CD4-positive, alpha-beta T cell (primary cell): ENCODE measurements at regions not wholly inside any gene's neighbourhood (a gene's known extent, or its start where the extent isn't known, plus 50 kb on each side); places are given as distances from the start of the nearest gene placed in this dataset.

Experiments
- ATAC-seq: fragments of 200-7000 bp; cut with Tn5 transposase; one replicate; pipeline ENCODE4 v1.10.0; 2022; ENCODE audit warnings: mild to moderate bottlenecking; ENCODE audit not compliant: poor library complexity
- CTCF ChIA-PET: fragments of 350-600 bp; sonication (Branson Sonifier 250); formaldehyde crosslinking; loops from one replicate; lab custom pipeline; 2021; ENCODE audit warnings: antibody characterized with exemption, inconsistent platforms; lab: Charles Lee
- POLR2A ChIA-PET: fragments of 350-600 bp; sonication (Branson Sonifier 250); formaldehyde crosslinking; loops from one replicate; lab custom pipeline; 2021; ENCODE audit warnings: antibody characterized with exemption, inconsistent platforms; lab: Charles Lee
- DNase-seq, 14 experiments: peaks; one replicate each; pipeline ENCODE4 v3.0.0-alpha.2; 2013 to 2020; ENCODE audit warnings: mixed read lengths in 2 of 14
- H3K27ac ChIP-seq, 2 donors: one replicate each; pipeline versions ENCODE4 v1.5.1 to v1.7.0; 2013; ENCODE audit warnings: low read length in 2 of 2, low read depth in 1 of 2, mild to moderate bottlenecking in 1 of 2
- H3K27me3 ChIP-seq, 2 experiments: 1 replicate in 1 of 2; 2 replicates in 1 of 2; pipeline versions ENCODE4 v1.6.1 to v1.7.0; 2013; ENCODE audit warnings: low read length in 2 of 2, control low read depth in 1 of 2, mild to moderate bottlenecking in 1 of 2, moderate library complexity in 1 of 2; ENCODE audit not compliant: insufficient read depth in 2 of 2, control insufficient read depth in 1 of 2
- H3K36me3 ChIP-seq: one replicate; pipeline ENCODE4 v1.6.1; 2013; ENCODE audit warnings: low read length, control low read depth; ENCODE audit not compliant: insufficient read depth
- H3K4me1 ChIP-seq: one replicate; pipeline ENCODE4 v1.6.1; 2013; ENCODE audit warnings: low read length, control low read depth; ENCODE audit not compliant: insufficient read depth
- H3K4me3 ChIP-seq: one replicate; pipeline ENCODE4 v1.5.1; 2013; ENCODE audit warnings: mild to moderate bottlenecking, low read length, moderate library complexity
- H3K9me3 ChIP-seq, 2 experiments: 1 replicate in 1 of 2; 2 replicates in 1 of 2; pipeline versions ENCODE4 v1.6.1 to v1.7.0; 2013; ENCODE audit warnings: low read length in 2 of 2, mild to moderate bottlenecking in 2 of 2, control low read depth in 1 of 2, moderate library complexity in 1 of 2; ENCODE audit not compliant: control insufficient read depth in 1 of 2, insufficient read depth in 1 of 2
- H3K27ac Mint-ChIP-seq: one replicate; pipeline ENCODE4 v1.8.0; 2020; ENCODE audit warnings: mixed read lengths
- H3K27me3 Mint-ChIP-seq: one replicate; pipeline ENCODE4 v1.8.0; 2021; ENCODE audit warnings: mixed read lengths
- H3K36me3 Mint-ChIP-seq: one replicate; pipeline ENCODE4 v1.8.0; 2021; ENCODE audit warnings: low read depth, mixed read lengths
- H3K4me1 Mint-ChIP-seq: one replicate; pipeline ENCODE4 v1.8.0; 2021; ENCODE audit warnings: low read depth, mixed read lengths
- H3K4me3 Mint-ChIP-seq: one replicate; pipeline ENCODE4 v1.8.0; 2020; ENCODE audit warnings: mild to moderate bottlenecking, mixed read lengths
- H3K9me3 Mint-ChIP-seq: one replicate; pipeline ENCODE4 v1.8.0; 2020; ENCODE audit warnings: mixed read lengths
- CTCF ChIP-seq: fragments of 200-600 bp; IDR thresholded peaks from one replicate; pipeline ENCODE4 v1.8.0; 2022; ENCODE audit warnings: antibody characterized with exemption, mild to moderate bottlenecking
- intact Hi-C, 2 experiments: fragments of 100-400 bp; cut with DNase I in 1 of 2; cut with micrococcal nuclease in 1 of 2; formaldehyde crosslinking; loops; one replicate each; pipeline versions ENCODE4 v1.15.1 to v1.9.0; 2023 to 2025; cut with DNase I, micrococcal nuclease

- Mint-ChIP-seq H3K27me3 (peaks cover 30% of the 10 kb centered on the region), H3K36me3 (no peaks in the 10 kb centered on the region)
Measured at GRCh38 chr4:154107337-154107736, 318.5 kb upstream of the SFRP2 start.

GRCh38 chr4:154088741-154089140 lies 299.9 kb upstream of the SFRP2 start:
- Mint-ChIP-seq H3K36me3 (no peaks in the 10 kb centered on the region), H3K4me1 (no peaks in the 10 kb centered on the region), H3K27ac (no peak overlapping the region), H3K27me3 (peaks cover 15% of the 10 kb centered on the region), H3K9me3 (no peaks in the 10 kb centered on the region), H3K4me3 (no peak overlapping the region)
- no peaks in the 10 kb centered on the region for H3K9me3 ChIP-seq
- H3K27me3 ChIP-seq = peaks cover 0 to 3% of the 10 kb centered on the region in 2 experiments
- ATAC-seq (no peak), DNase-seq (no peak)
- H3K27ac ChIP-seq = no peak overlapping the region
- no peaks in the 10 kb centered on the region for H3K36me3 ChIP-seq
- no peak for TF ChIP-seq CTCF
- H3K4me3 ChIP-seq = no peak overlapping the region
- ChIA-PET POLR2A (no interaction called here), CTCF (no interaction called here)
- no peaks in the 10 kb centered on the region for H3K4me1 ChIP-seq
- intact Hi-C loops = no loop called here

More at GRCh38 chr4:154107337-154107736, 318.5 kb upstream of the SFRP2 start:
- ChIA-PET POLR2A (no interaction called here), CTCF (no interaction called here)
- H3K27ac Mint-ChIP-seq = no peak overlapping the region
- H3K4me3 Mint-ChIP-seq = no peak overlapping the region
- H3K27me3 ChIP-seq = peaks cover 3 to 7% of the 10 kb centered on the region in 2 experiments
- H3K27ac ChIP-seq = no peak overlapping the region
- H3K36me3 ChIP-seq = no peaks in the 10 kb centered on the region
- ATAC-seq (no peak), DNase-seq (no peak)
- H3K9me3 ChIP-seq = peaks cover 0 to 6% of the 10 kb centered on the region in 2 experiments
- intact Hi-C loops = no loop called here
- no peaks in the 10 kb centered on the region for H3K4me1 ChIP-seq
- TF ChIP-seq CTCF = no peak
- H3K9me3 Mint-ChIP-seq = peaks cover 2% of the 10 kb centered on the region
- no peaks in the 10 kb centered on the region for H3K4me1 Mint-ChIP-seq
- H3K4me3 ChIP-seq = no peak overlapping the region

GRCh38 chr4:154086247-154086646 lies 297.4 kb upstream of the SFRP2 start:
- Histone ChIP-seq H3K4me3 (no peak overlapping the region), H3K36me3 (no peaks in the 10 kb centered on the region), H3K27me3 (peaks cover 0 to 3% of the 10 kb centered on the region in 2 experiments), H3K27ac (no peak overlapping the region), H3K9me3 (no peaks in the 10 kb centered on the region), H3K4me1 (no peaks in the 10 kb centered on the region)
- Mint-ChIP-seq H3K4me3 (no peak overlapping the region), H3K36me3 (no peaks in the 10 kb centered on the region), H3K9me3 (no peaks in the 10 kb centered on the region), H3K27me3 (peaks cover 15% of the 10 kb centered on the region), H3K27ac (no peak overlapping the region), H3K4me1 (no peaks in the 10 kb centered on the region)
- intact Hi-C loops = no loop called here
- CTCF ChIA-PET = no interaction called here
- no peak for ATAC-seq
- POLR2A ChIA-PET = no interaction called here
- no peak for TF ChIP-seq CTCF
- DNase-seq = no peak
